CD4-positive, alpha-beta memory T cell (primary cell): ENCODE measurements at regions not wholly inside any gene's neighbourhood (a gene's known extent, or its start where the extent isn't known, plus 50 kb on each side); places are given as distances from the start of the nearest gene placed in this dataset.

Experiments used
- CTCF ChIA-PET: fragments of 350-600 bp; sonication (Branson Sonifier 250); formaldehyde crosslinking; loops from one replicate; lab custom pipeline; 2021; ENCODE audit warnings: inconsistent platforms; ENCODE audit not compliant: partially characterized antibody; lab: Charles Lee
- POLR2A ChIA-PET: fragments of 350-600 bp; sonication (Branson Sonifier 250); formaldehyde crosslinking; loops from one replicate; lab custom pipeline; 2021; ENCODE audit not compliant: partially characterized antibody; lab: Charles Lee
- DNase-seq, 5 donors: peaks; one replicate each; pipeline versions ENCODE4 v3.0.0 to v3.0.0-alpha.2; 2020 to 2022; ENCODE audit warnings: mixed read lengths in 1 of 5
- H3K27ac ChIP-seq: one replicate; pipeline ENCODE4 v1.7.0; 2013; ENCODE audit warnings: low read depth, low read length
- H3K27me3 ChIP-seq: 2 replicates; pipeline ENCODE4 v1.7.0; 2013; ENCODE audit warnings: mild to moderate bottlenecking, low read length, moderate library complexity; ENCODE audit not compliant: insufficient read depth
- H3K36me3 ChIP-seq: 2 replicates; pipeline ENCODE4 v1.7.0; 2013; ENCODE audit warnings: mild to moderate bottlenecking, low read length, moderate library complexity; ENCODE audit not compliant: insufficient read depth
- H3K4me1 ChIP-seq: 2 replicates; pipeline ENCODE4 v1.7.0; 2013; ENCODE audit warnings: mild to moderate bottlenecking, low read length, moderate library complexity; ENCODE audit not compliant: insufficient read depth
- H3K4me3 ChIP-seq, 2 donors: one replicate each; pipeline ENCODE4 v1.7.0; 2013; ENCODE audit warnings: low read length in 2 of 2, mild to moderate bottlenecking in 1 of 2
- H3K9me3 ChIP-seq, 2 donors: one replicate each; pipeline ENCODE4 v1.7.0; 2013; ENCODE audit warnings: low read length in 2 of 2, control low read depth in 1 of 2; ENCODE audit not compliant: control insufficient read depth in 1 of 2
- H3K27ac Mint-ChIP-seq, 7 donors: one replicate each; pipeline ENCODE4 v1.8.0; 2020 to 2021; ENCODE audit warnings: mixed read lengths in 7 of 7, mild to moderate bottlenecking in 6 of 7, inconsistent platforms in 3 of 7, moderate library complexity in 3 of 7
- H3K27me3 Mint-ChIP-seq, 2 donors: one replicate each; pipeline ENCODE4 v1.8.0; 2020 to 2021; ENCODE audit warnings: mixed read lengths in 2 of 2
- H3K36me3 Mint-ChIP-seq, 2 donors: one replicate each; pipeline ENCODE4 v1.8.0; 2020 to 2021; ENCODE audit warnings: mixed read lengths in 2 of 2, inconsistent platforms in 1 of 2, mild to moderate bottlenecking in 1 of 2
- H3K4me1 Mint-ChIP-seq, 4 donors: one replicate each; pipeline ENCODE4 v1.8.0; 2020 to 2021; ENCODE audit warnings: mixed read lengths in 4 of 4, mild to moderate bottlenecking in 1 of 4
- H3K4me3 Mint-ChIP-seq, 8 donors: one replicate each; pipeline ENCODE4 v1.8.0; 2020 to 2021; ENCODE audit warnings: mixed read lengths in 8 of 8, mild to moderate bottlenecking in 7 of 8, moderate library complexity in 6 of 8, inconsistent platforms in 3 of 8
- H3K9me3 Mint-ChIP-seq, 8 donors: one replicate each; pipeline ENCODE4 v1.8.0; 2020 to 2021; ENCODE audit warnings: mixed read lengths in 8 of 8, mild to moderate bottlenecking in 5 of 8, inconsistent platforms in 3 of 8, moderate library complexity in 1 of 8
- intact Hi-C: fragments of 100-400 bp; cut with micrococcal nuclease; formaldehyde crosslinking; loops from one replicate; pipeline ENCODE4 v1.15.1; 2023

- no peak overlapping the region for H3K27ac ChIP-seq
- intact Hi-C loops: no loop called here
- Mint-ChIP-seq H3K9me3 (peaks cover 0 to 34% (median 17%) of the 10 kb centered on the region in 8 donors), H3K4me3 (no peak overlapping the region), H3K36me3 (no peaks in the 10 kb centered on the region), H3K27ac (no peak overlapping the region), H3K27me3 (no peaks in the 10 kb centered on the region), H3K4me1 (no peaks in the 10 kb centered on the region)
- no peak for DNase-seq
- no peaks in the 10 kb centered on the region for H3K4me1 ChIP-seq
- H3K9me3 ChIP-seq: no peaks in the 10 kb centered on the region
- ChIA-PET POLR2A (no interaction called here), CTCF (no interaction called here)
- no peaks in the 10 kb centered on the region for H3K27me3 ChIP-seq
- no peak overlapping the region for H3K4me3 ChIP-seq
- no peaks in the 10 kb centered on the region for H3K36me3 ChIP-seq
Observed at GRCh38 chr6:55992546-55992945, 117.2 kb upstream of the BMP5 start.

- no peak for DNase-seq
- no peak overlapping the region for H3K27ac Mint-ChIP-seq
- ChIA-PET CTCF (no interaction called here), POLR2A (no interaction called here)
- no peaks in the 10 kb centered on the region for H3K36me3 Mint-ChIP-seq
- Histone ChIP-seq H3K4me1 (no peaks in the 10 kb centered on the region), H3K27ac (no peak overlapping the region), H3K9me3 (no peaks in the 10 kb centered on the region), H3K36me3 (no peaks in the 10 kb centered on the region), H3K27me3 (no peaks in the 10 kb centered on the region), H3K4me3 (no peak overlapping the region)
- no peak overlapping the region for H3K4me3 Mint-ChIP-seq
- no peaks in the 10 kb centered on the region for H3K4me1 Mint-ChIP-seq
- peaks cover 0 to 13% (median 4%) of the 10 kb centered on the region in 8 donors for H3K9me3 Mint-ChIP-seq
- intact Hi-C loops: no loop called here
- H3K27me3 Mint-ChIP-seq: no peaks in the 10 kb centered on the region
Observed at GRCh38 chr6:55985309-55985708, 109.9 kb upstream of the BMP5 start.

- Histone ChIP-seq H3K4me3 (no peak overlapping the region), H3K4me1 (no peaks in the 10 kb centered on the region), H3K36me3 (no peaks in the 10 kb centered on the region), H3K9me3 (no peaks in the 10 kb centered on the region), H3K27ac (no peak overlapping the region), H3K27me3 (no peaks in the 10 kb centered on the region)
- POLR2A ChIA-PET: no interaction called here
- H3K4me3 Mint-ChIP-seq: no peak overlapping the region
- H3K27ac Mint-ChIP-seq: no peak overlapping the region
- H3K36me3 Mint-ChIP-seq: no peaks in the 10 kb centered on the region
- peaks cover 0 to 9% (median 4%) of the 10 kb centered on the region in 8 donors for H3K9me3 Mint-ChIP-seq
- no peaks in the 10 kb centered on the region for H3K4me1 Mint-ChIP-seq
- intact Hi-C loops: no loop called here
- CTCF ChIA-PET: no interaction called here
- H3K27me3 Mint-ChIP-seq: no peaks in the 10 kb centered on the region
- no peak for DNase-seq
Observed at GRCh38 chr6:55983861-55984260, 108.5 kb upstream of the BMP5 start.

- H3K9me3 Mint-ChIP-seq: peaks cover 0 to 8% (median 3%) of the 10 kb centered on the region in 8 donors
- Histone ChIP-seq H3K4me3 (no peak overlapping the region), H3K27me3 (no peaks in the 10 kb centered on the region), H3K4me1 (no peaks in the 10 kb centered on the region), H3K36me3 (no peaks in the 10 kb centered on the region), H3K9me3 (no peaks in the 10 kb centered on the region), H3K27ac (no peak overlapping the region)
- ChIA-PET POLR2A (no interaction called here), CTCF (no interaction called here)
- no peak for DNase-seq
- H3K4me3 Mint-ChIP-seq: no peak overlapping the region
- no peaks in the 10 kb centered on the region for H3K27me3 Mint-ChIP-seq
- intact Hi-C loops: no loop called here
- H3K27ac Mint-ChIP-seq: no peak overlapping the region
- no peaks in the 10 kb centered on the region for H3K4me1 Mint-ChIP-seq
- no peaks in the 10 kb centered on the region for H3K36me3 Mint-ChIP-seq
Observed at GRCh38 chr6:55981660-55982059, 106.3 kb upstream of the BMP5 start.

- intact Hi-C loops: no loop called here
- H3K4me1 Mint-ChIP-seq: no peaks in the 10 kb centered on the region
- peaks cover 0 to 6% (median 1%) of the 10 kb centered on the region in 8 donors for H3K9me3 Mint-ChIP-seq
- ChIA-PET POLR2A (no interaction called here), CTCF (no interaction called here)
- no peak overlapping the region for H3K4me3 Mint-ChIP-seq
- no peak for DNase-seq
- H3K27me3 Mint-ChIP-seq: no peaks in the 10 kb centered on the region
- no peaks in the 10 kb centered on the region for H3K27me3 ChIP-seq
- no peaks in the 10 kb centered on the region for H3K4me1 ChIP-seq
- no peak overlapping the region for H3K27ac Mint-ChIP-seq
- H3K36me3 ChIP-seq: no peaks in the 10 kb centered on the region
- H3K9me3 ChIP-seq: no peaks in the 10 kb centered on the region
- no peak overlapping the region for H3K27ac ChIP-seq
- H3K36me3 Mint-ChIP-seq: no peaks in the 10 kb centered on the region
- no peak overlapping the region for H3K4me3 ChIP-seq
Observed at GRCh38 chr6:55980627-55981211, 105.3 kb upstream of the BMP5 start.

- no peak overlapping the region for H3K27ac Mint-ChIP-seq
- H3K27me3 ChIP-seq: no peaks in the 10 kb centered on the region
Observed at GRCh38 chr6:55979526-55979925, 104.1 kb upstream of the BMP5 start.

GRCh38 chr6:55977959-55978665 is 102.7 kb upstream of the BMP5 start:
- Histone ChIP-seq H3K9me3 (no peaks in the 10 kb centered on the region), H3K27me3 (no peaks in the 10 kb centered on the region), H3K36me3 (no peaks in the 10 kb centered on the region), H3K27ac (no peak overlapping the region), H3K4me1 (no peaks in the 10 kb centered on the region), H3K4me3 (no peak overlapping the region)
- DNase-seq: no peak
- Mint-ChIP-seq H3K27me3 (no peaks in the 10 kb centered on the region), H3K27ac (no peak overlapping the region), H3K4me3 (no peak overlapping the region), H3K9me3 (peaks cover 0 to 3% (median 0%) of the 10 kb centered on the region in 8 donors), H3K4me1 (no peaks in the 10 kb centered on the region), H3K36me3 (no peaks in the 10 kb centered on the region)
- intact Hi-C loops: no loop called here
- CTCF ChIA-PET: no interaction called here
- POLR2A ChIA-PET: no interaction called here

More at GRCh38 chr6:55979526-55979925, 104.1 kb upstream of the BMP5 start:
- ChIA-PET CTCF (no interaction called here), POLR2A (no interaction called here)
- Histone ChIP-seq H3K27ac (no peak overlapping the region), H3K4me1 (no peaks in the 10 kb centered on the region), H3K9me3 (no peaks in the 10 kb centered on the region), H3K4me3 (no peak overlapping the region), H3K36me3 (no peaks in the 10 kb centered on the region)
- no peak overlapping the region for H3K4me3 Mint-ChIP-seq
- intact Hi-C loops: no loop called here
- no peaks in the 10 kb centered on the region for H3K27me3 Mint-ChIP-seq
- H3K36me3 Mint-ChIP-seq: no peaks in the 10 kb centered on the region
- no peak for DNase-seq
- no peaks in the 10 kb centered on the region for H3K4me1 Mint-ChIP-seq
- peaks cover 0 to 6% (median 0%) of the 10 kb centered on the region in 8 donors for H3K9me3 Mint-ChIP-seq
